DMS79 treated with DMSO at 0.1 percent for 48 hours (cell line): ENCODE measurements at regions not wholly inside any gene's neighbourhood (a gene's known extent, or its start where the extent isn't known, plus 50 kb on each side); places are given as distances from the start of the nearest gene placed in this dataset.
"Not testable (repeated sequence)": the region's sequence is repeated elsewhere in the genome, so short reads cannot be mapped to it uniquely, and the experiment has no call there.

Source experiments
- DNase-seq: peaks from one replicate; lab custom pipeline; 2025; lab: John Stamatoyannopoulos, UW

DNA sequence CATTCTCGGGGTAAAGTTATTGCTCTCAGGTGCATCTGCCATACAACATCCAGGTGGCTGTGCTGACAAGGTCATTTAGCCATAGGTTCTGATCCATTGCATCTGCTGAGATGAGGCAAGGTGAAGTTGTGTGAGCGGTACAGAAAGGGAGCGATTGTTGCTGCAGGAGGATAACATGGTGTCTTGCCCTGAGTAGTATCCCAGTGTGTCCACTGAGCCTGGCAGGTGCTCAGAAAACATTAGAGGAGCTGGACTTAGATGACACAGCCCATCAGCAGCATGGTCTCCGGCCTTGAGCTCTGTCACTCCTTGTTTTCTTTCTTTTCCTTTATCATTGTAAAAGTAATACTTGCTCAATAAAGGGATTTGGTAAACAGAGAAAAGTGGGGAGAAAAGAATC lies 161.1 kb upstream of the ATP10A start:
- DNase-seq = no peak

DNA sequence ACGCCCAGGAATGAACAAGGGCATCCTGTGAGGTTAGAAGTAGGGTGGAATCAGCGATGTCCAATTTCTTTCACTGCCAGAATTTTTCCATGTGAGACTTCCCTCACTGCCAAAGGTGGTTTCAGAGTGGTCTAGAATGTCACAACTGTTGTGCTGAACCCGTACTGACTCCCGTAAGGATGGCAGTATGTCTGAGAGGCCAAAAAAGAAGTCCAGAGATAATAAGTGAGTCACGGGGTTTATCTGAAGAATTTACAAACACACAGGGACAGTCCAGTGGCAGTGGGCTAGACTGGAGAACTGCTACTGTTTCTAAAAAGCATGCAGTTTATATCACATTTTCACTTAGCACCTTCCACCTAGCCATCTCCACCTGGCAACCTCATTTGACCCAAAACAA lies 160.6 kb upstream of the ATP10A start:
- DNase-seq = no peak

DNA sequence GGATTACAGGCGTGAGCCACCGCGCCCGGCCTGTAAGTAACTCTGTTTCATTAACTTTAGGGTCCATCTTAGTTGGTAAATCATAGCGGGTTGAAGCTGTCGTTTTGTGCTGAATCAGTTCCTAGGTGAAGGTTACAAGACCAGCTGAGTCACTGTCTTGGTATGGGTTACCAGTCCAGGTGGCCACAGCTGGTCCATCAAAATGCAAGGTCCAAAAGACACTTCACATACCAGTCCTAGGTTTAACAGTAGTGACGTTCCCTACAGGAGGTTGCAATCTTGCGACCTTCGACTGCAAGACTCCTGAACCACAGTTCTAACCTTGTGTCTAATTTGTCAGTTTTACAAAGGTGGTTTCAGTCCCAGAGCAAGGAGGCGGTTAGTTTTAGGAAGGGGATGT lies 160.1 kb upstream of the ATP10A start:
- DNase-seq = no peak

DNA sequence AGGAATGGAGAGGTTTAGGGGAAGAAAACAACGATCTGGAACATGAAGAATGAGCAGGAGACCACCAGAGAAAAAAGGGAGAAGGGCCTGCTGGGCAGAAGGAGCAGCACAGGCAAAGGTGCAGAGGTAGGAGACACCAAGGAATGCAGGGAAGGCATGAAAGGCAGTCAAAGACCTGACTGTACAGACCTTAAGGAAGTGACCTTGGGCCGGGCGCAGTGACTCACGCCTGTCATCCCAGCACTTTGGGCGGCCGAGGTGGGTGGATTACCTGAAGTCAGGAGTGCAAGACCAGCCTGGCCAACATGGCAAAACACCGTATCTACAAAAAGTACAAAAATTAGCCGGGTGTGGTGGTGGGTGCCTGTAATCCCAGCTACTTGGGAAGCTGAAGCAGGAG lies 157.7 kb upstream of the ATP10A start:
- DNase-seq = no peak

DNA sequence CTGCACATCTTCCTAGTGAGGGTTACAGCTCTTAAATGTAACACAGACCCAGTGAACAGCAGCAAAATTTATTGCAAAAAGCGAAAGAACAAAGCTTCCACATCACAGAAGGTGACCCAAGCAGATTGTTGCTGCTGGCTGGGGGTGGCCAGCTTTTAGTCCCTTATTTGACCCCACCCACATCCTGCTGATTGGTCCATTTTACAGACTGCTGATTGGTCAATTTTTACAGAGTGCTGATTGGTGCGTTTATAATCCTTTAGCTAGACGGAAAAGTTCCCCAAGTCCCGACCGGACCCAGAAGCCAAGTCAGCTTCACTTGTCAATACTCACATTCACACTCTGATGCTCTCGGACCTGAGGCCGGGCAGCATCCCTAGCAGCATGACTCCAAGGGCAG lies 154.5 kb upstream of the ATP10A start:
- no peak for DNase-seq

- no peak for DNase-seq
These were observed 152.5 kb upstream of the ATP10A start for GRCh38 chr15:26015516-26016075.

GRCh38 chr15:26013981-26014380 lies 150.9 kb upstream of the ATP10A start:
- DNase-seq = no peak

DNA sequence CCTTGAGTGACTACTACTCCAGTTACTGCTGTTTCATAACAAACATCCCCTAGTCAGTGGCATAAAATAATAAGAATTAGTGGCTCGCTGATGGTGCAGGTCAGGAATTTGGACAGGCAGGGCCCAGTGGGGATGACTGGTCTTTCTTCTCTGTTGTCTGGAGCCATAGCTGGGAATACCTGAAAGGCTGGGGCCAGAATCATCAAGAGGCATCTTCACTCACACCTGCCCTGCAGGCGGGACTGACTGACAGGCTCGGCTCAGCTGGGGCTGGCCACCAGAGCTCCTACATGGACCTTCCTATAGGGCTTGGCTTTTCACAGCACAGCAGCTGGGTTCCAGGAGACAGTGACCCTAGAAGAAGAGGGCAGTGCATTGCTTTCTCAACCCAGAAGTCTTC lies 148.8 kb upstream of the ATP10A start:
- DNase-seq = no peak

DNA sequence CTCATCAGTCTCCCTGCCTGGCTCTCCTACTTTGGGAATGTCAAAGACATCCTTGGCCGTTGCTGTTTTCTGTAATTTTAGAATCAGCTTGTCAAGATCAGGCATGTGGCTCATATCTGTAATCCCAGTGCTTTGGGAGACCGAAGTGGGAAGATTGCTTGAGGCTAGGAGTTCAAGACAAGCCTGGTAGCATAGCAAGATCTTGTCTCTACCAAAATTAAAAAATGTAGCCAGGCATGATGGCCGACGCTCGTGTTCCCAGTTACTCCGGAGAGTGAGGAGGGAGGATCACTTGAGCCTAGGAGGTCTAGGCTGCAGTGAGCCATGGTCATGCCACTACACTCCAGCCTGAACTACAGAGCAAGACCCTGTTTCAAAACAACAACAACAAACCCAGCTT lies 144.0 kb upstream of the ATP10A start:
- no peak for DNase-seq

- no peak for DNase-seq
These were observed 138.1 kb upstream of the ATP10A start for GRCh38 chr15:26001201-26001600.

DNA sequence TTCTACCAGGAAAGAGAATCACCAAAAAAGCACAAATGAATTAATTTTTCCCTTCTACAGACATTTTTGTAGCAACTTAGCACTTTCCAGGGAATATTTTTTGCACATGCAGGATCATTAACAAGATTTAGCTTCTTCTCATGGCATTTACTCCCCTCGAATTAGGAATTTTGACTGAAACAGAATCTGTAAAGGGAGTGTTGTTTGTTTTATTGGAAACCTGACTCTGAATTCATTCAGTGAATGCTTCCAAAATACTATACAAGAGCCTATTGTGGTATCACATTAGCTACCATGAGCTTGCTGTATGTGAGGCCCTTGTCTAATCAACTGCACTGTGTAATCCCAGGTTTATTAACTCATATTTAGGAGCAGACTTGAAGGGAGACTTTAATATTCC lies 130.4 kb upstream of the ATP10A start:
- DNase-seq = no peak

- DNase-seq = no peak
These were observed 127.1 kb upstream of the ATP10A start for GRCh38 chr15:25990220-25990619.

GRCh38 chr15:25989327-25989726 lies 126.2 kb upstream of the ATP10A start:
- no peak for DNase-seq

- not testable (repeated sequence) for DNase-seq
These were observed 125.6 kb upstream of the ATP10A start for GRCh38 chr15:25988716-25989115.

DNA sequence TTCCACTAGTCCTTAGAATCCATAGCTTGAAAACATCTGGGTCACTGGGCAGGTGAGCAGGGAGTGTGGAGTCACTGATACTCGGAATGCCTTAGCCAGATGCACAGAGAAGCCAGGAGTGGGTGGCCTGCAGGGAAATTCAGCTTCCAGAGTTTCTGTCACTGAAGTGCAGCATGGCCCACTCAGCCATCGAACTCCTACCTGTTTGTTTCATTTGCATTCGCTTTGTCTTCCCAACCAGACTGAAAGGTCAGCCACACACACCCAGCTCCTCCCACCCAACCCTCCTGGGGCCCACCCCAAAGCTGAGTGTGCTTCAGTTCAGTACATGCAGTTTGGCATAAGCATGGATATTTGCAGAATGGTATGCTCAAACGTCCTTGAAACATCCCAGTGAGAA lies 124.5 kb upstream of the ATP10A start:
- no peak for DNase-seq

- no peak for DNase-seq
These were observed 122.0 kb upstream of the ATP10A start for GRCh38 chr15:25985165-25985564.

DNA sequence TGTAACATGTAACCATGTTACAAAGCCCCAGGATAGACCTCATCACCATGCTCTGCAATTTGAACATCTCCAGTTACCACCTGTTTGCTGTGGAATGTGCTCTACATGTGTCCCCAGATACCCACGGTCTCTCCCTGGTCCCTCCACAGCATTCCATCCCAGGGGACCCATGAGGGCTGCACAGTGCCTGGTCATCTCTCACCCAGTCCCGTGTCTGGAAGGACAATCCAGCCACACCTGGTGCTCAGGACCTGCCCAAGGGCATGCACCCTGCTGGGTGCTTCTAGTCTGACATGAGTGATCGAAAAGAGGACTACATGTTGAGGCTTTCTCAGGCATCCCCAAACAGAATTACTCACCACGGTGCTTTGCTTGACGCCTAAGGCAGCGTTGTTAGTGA lies 119.6 kb upstream of the ATP10A start:
- no peak for DNase-seq

DNA sequence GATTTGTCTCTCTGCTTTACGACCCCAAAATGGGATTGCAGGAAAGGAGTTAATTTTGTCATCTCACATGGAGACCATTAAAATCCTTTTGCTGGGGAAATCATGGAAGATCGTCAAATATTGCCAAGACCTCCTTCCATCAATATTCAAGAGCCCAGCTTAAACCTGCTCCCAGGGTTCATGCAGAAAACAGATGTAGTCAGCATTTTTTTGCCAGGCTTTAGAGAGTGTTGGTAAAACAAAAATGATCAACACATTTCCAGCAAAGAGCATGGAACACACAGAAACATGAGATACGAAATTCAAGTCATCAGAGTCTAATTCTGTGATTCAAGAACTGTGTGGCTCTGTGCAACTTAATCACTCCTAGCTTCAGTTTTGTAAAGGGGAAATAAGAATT lies 118.0 kb upstream of the ATP10A start:
- DNase-seq = no peak

GRCh38 chr15:25972141-25972675 lies 109.1 kb upstream of the ATP10A start:
- no peak for DNase-seq

DNA sequence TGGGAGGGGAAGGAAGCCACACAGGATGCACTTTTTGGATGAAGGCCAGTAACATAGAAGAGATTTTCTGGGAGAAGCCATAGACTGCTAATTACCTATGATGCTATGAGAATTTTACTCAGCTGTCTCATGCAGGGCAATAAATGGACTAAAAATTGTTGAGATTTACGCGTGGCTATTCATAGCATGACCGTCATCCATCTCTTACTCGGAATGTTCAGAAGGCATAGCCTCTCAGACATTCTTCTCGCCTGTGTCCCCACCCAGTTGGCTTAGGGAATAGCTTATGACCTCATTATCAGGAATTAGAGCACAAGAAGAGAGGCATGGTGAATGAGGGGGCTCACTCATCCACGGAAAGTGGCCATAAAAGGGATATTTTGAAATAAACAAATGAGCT lies 107.9 kb upstream of the ATP10A start:
- DNase-seq = no peak

DNA sequence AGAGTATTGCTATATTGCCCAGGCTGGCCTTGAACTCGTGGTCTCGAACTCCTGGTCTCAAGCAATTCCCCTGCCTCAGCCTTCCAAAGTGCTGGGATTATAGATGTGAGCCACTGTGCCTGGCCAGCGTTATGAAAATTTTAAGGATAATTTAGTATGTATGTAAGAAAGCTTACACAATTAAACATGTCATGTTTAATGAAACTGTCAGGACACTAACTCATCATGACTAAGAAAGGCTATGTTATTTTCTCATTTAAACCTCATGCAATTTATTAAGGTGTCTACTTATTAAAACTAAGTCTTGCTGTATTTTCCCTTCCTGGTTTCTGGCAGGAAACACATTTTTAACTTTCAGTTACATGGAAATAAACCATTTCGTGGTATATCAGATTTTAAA lies 106.8 kb upstream of the ATP10A start:
- DNase-seq = no peak

- DNase-seq = no peak
These were observed 104.0 kb upstream of the ATP10A start for GRCh38 chr15:25967116-25967515.

DNA sequence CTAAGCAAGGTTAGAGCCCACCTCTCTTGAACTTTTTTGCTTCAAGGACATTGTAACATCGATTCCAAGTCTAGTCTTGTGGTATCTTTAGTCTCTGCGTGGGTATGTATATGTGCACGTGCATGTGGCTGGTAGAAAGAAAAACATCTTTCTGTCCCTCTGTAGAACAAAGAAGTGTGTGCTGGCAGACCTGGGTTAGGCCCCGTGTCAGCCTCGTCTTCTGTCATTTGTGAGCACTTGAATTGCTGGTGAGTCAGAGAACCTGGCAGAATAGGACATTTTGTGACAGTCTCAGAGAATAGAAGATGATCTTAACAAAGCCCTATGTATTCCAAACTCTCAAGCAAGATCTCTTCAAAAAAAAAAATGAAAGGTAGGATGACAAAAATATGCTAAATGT lies 102.2 kb upstream of the ATP10A start:
- DNase-seq = no peak

DNA sequence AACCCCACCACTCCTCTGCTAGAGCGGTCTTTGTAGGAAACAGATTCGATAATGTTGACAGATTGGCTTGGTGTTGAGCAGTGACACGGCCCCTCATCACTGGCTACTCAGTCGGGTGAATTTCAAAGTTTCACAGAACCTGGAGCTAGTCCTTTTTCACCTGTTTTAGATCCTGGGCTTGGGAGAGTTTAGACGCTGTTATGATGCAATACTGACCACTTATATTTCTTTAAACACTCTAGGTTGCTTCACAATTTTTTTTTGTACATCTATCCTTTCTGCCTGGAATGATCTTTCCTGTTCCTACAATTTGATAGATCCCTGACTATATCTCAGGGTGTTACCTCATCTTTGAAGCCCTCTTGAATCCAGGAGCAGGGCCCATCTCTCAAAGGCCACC lies 97.1 kb upstream of the ATP10A start:
- DNase-seq = no peak

DNA sequence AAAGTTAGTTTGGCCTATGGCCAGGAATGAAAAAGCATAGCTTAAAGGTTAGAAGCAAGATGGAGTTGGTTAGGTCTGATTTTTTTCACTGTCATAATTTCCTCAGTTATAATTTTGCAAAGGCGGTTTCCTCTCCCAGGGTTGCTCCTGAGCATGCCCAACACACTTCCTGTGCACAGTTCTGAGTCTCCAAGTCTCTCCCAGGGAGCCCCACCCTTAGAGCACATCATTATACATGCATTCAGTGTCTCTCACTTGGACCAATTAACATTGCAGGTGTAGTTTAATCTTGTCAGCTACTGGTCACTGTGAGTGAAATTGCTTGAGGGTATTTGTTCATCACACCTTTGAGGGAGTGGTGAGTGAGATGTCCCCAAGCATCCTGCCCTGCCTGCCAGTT lies 96.0 kb upstream of the ATP10A start:
- DNase-seq = no peak
